GM10266 (cell line): ENCODE measurements at regions not wholly inside any gene's neighbourhood (a gene's known extent, or its start where the extent isn't known, plus 50 kb on each side); places are given as distances from the start of the nearest gene placed in this dataset.

ENCODE experiments used
- DNase-seq: peaks from one replicate; pipeline ENCODE4 v3.0.0; 2012; ENCODE audit errors: extremely low spot score
- CTCF ChIP-seq: IDR thresholded peaks from 2 replicates; pipeline ENCODE4 v1.5.1; 2012; ENCODE audit warnings: mild to moderate bottlenecking, low read depth; ENCODE audit not compliant: control insufficient read depth, insufficient read depth; ENCODE audit errors: missing control alignments

- no peak for TF ChIP-seq CTCF
Observed at GRCh38 chr2:8266563-8266962, 415.3 kb upstream of the ID2 start.

GRCh38 chr2:8267048-8267447 is 414.8 kb upstream of the ID2 start:
- TF ChIP-seq CTCF = no peak
- DNase-seq = no peak

More at GRCh38 chr2:8266563-8266962, 415.3 kb upstream of the ID2 start:
- no peak for DNase-seq

GRCh38 chr2:8267721-8268120 is 414.1 kb upstream of the ID2 start:
- DNase-seq = no peak
- no peak for TF ChIP-seq CTCF

- DNase-seq = no peak
- no peak for TF ChIP-seq CTCF
Observed at GRCh38 chr2:8268172-8268783, 413.6 kb upstream of the ID2 start.

GRCh38 chr2:8270699-8271098 is 411.2 kb upstream of the ID2 start:
- DNase-seq = no peak
- no peak for TF ChIP-seq CTCF

GRCh38 chr2:8271461-8271860 is 410.4 kb upstream of the ID2 start:
- TF ChIP-seq CTCF = no peak
- DNase-seq = no peak

- no peak for DNase-seq
Observed at GRCh38 chr2:8276026-8276425, 405.8 kb upstream of the ID2 start.

More at GRCh38 chr2:8276026-8276425, 405.8 kb upstream of the ID2 start:
- TF ChIP-seq CTCF = no peak
